BE2C (cell line): ENCODE measurements at regions not wholly inside any gene's neighbourhood (a gene's known extent, or its start where the extent isn't known, plus 50 kb on each side); places are given as distances from the start of the nearest gene placed in this dataset.

ENCODE experiments used
- DNase-seq: peaks from one replicate; pipeline ENCODE4 v3.0.0-alpha.2; 2020
- H3K27me3 ChIP-seq: fragments of 250-450 bp; sonication (Bioruptor Pico); 2 replicates; pipeline ENCODE4 v1.5.1; 2020; ENCODE audit warnings: mild to moderate bottlenecking
- H3K36me3 ChIP-seq: fragments of 250-450 bp; sonication (Bioruptor Pico); 2 replicates; pipeline ENCODE4 v1.5.1; 2020; ENCODE audit warnings: mild to moderate bottlenecking
- H3K4me1 ChIP-seq: fragments of 250-450 bp; sonication (Bioruptor Pico); 2 replicates; pipeline ENCODE4 v1.5.1; 2020
- H3K4me3 ChIP-seq: 2 replicates; pipeline ENCODE4 v1.5.1; 2011; ENCODE audit warnings: low read depth, low read length
- H3K9me3 ChIP-seq: fragments of 250-450 bp; sonication (Bioruptor Pico); 2 replicates; pipeline ENCODE4 v1.5.1; 2020
- TF ChIP-seq, protein P1 (sequence below): IDR thresholded peaks from 2 replicates; pipeline ENCODE4 v1.5.1; 2012; ENCODE audit warnings: mild to moderate bottlenecking, low read depth, low read length

DNA sequence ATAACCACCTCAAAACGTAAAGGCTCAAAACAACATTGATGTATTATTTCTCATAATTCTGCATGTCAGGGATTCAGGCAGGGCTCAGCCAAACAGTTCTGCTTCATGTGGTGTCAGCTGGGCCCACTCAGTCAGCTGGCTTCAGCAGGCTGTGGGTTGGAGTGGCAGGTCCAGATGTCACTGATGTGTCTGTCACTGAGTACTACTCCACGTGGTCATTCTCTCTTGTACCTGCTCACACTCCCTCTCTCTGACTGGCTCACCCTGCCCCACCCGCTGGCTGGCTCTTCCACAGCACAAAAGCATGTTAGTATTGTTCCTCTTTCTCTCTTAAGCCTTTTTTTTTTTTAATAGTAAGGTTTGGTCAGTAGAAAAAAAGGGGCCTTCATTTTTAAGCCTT is 182.4 kb downstream of the DICER1 start:
- DNase-seq = no peak
- no peaks in the 10 kb centered on the region for H3K36me3 ChIP-seq
- TF ChIP-seq, protein P1, sequence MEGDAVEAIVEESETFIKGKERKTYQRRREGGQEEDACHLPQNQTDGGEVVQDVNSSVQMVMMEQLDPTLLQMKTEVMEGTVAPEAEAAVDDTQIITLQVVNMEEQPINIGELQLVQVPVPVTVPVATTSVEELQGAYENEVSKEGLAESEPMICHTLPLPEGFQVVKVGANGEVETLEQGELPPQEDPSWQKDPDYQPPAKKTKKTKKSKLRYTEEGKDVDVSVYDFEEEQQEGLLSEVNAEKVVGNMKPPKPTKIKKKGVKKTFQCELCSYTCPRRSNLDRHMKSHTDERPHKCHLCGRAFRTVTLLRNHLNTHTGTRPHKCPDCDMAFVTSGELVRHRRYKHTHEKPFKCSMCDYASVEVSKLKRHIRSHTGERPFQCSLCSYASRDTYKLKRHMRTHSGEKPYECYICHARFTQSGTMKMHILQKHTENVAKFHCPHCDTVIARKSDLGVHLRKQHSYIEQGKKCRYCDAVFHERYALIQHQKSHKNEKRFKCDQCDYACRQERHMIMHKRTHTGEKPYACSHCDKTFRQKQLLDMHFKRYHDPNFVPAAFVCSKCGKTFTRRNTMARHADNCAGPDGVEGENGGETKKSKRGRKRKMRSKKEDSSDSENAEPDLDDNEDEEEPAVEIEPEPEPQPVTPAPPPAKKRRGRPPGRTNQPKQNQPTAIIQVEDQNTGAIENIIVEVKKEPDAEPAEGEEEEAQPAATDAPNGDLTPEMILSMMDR = no peak
- H3K4me1 ChIP-seq = no peaks in the 10 kb centered on the region
- peaks cover 13% of the 10 kb centered on the region for H3K27me3 ChIP-seq
- no peak overlapping the region for H3K4me3 ChIP-seq
- H3K9me3 ChIP-seq = no peaks in the 10 kb centered on the region

DNA sequence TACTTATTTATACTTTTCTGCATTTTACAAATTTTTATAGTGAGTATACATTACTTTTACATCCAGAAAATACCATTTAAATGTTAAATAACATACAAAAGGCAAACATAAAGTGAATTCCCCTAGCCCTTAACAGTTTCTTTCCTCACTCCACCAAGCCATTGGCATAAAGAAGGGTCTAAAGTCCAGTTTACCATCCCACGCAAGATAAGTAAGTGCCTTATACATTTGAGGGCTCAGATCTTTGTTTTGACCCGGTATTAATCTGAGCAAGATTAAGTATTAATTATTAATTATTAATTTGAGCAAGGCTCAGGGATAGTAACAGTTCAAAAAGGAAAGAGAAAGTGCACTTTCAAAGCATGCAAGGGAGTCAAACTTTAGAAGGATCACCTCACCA is 182.9 kb downstream of the DICER1 start:
- Histone ChIP-seq H3K36me3 (no peaks in the 10 kb centered on the region), H3K9me3 (no peaks in the 10 kb centered on the region), H3K27me3 (peaks cover 13% of the 10 kb centered on the region), H3K4me3 (no peak overlapping the region), H3K4me1 (no peaks in the 10 kb centered on the region)
- no peak for DNase-seq
- TF ChIP-seq, protein P1 = no peak

DNA sequence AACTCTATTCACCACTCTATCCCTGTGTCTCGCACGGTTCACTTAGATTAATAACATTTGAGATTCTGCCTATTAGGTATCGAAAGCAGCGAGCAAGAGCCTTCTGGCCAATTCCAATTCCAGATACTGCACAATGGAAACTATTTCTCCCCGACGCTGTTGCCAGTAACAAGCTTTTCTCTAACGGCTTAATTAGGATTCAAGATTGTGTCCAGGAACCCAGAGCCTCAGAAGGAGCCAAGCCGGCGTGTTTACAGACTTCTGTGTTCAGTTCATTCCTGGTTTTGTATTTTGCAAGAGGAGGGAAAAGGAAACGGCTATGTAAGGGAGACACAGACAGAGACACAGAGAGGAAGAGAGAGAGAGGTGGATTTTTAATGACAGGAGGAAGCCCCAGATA is 185.6 kb downstream of the DICER1 start:
- no peaks in the 10 kb centered on the region for H3K9me3 ChIP-seq
- no peak for DNase-seq
- no peak overlapping the region for H3K4me3 ChIP-seq
- H3K36me3 ChIP-seq = no peaks in the 10 kb centered on the region
- TF ChIP-seq, protein P1 = no peak
- H3K4me1 ChIP-seq = no peaks in the 10 kb centered on the region
- peaks cover 10% of the 10 kb centered on the region for H3K27me3 ChIP-seq

DNA sequence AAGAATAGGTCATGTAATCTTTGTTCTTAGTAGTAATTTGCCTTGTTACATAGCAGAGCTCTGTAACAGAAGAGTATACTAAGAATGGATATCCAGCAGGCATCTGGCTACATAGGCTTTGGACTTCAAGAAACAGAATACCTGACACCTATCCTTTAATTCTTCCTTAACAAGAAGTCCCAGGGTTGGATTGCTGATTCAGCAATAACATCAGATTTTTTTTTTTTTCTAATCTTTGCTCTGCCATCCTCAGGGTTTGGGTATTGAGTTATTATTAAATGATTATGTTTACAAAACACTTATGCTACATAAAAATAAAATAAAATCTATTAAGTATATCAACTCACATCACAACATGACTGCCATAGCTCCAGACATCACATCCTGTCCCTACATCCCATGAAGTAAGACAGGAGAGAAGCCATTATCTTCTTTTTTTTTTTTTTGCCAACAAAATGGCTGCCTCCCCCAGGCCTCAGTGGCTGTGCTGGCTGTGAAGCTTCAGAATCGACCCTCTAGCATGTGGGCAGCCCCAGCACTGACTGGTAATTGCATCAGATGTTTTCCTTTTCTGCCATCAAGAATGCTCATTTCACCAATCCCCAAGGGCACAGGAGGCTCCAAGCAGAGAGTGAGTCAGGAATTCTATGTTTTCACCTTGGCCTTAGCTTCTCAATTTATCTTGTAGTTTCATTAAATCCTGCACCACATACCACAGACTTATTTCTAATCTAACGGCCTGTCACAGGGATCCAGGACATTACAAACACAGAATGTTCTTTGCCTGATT is 186.2 kb downstream of the DICER1 start:
- H3K9me3 ChIP-seq = no peaks in the 10 kb centered on the region
- H3K36me3 ChIP-seq = no peaks in the 10 kb centered on the region
- H3K27me3 ChIP-seq = peaks cover 10% of the 10 kb centered on the region
- DNase-seq = no peak
- TF ChIP-seq, protein P1 = no peak
- no peaks in the 10 kb centered on the region for H3K4me1 ChIP-seq
- no peak overlapping the region for H3K4me3 ChIP-seq

DNA sequence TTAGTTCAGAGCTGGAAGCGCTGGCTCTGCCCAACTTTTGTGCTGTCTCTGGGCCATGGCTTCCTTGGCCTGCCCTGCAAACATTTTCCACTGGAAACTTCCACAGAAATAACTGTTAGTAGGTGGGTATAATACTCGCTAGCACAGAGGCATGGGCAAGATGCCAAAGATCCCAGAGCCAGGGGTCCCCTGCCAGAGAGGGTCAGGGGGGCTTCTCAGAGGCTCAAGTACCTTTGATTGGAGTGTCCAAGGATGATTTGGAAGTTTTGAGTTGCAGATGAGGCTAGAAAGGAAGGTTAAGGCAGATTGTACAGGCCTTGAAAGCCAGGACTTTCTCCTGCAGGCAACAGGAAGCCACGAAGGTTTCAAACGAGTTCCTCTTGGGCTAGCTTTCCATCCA is 187.6 kb downstream of the DICER1 start:
- H3K4me3 ChIP-seq = no peak overlapping the region

DNA sequence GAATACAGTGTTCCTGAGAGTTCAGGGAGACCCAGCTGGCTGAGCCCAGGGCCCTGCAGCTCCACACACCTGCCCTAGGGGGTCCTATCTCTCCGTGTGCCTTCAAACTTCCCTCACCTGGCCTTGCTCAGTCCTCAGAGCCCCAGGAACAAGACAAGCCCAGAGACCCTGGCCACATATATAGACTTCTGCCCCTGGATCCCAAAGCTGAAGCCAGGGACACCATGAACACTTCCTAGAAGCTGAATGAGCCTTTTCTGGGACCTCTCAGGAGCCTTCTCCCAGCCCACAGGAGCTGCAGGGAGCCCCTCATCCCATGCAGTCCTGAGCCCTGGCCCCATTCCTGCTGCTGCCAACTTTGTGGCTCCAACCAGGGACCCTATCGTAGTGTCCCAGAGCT is 190.5 kb downstream of the DICER1 start:
- Histone ChIP-seq H3K4me3 (no peak overlapping the region), H3K27me3 (0 out of 2 replicates have a peak, but pooled peaks cover 2% of the 10 kb centered on the region), H3K9me3 (no peaks in the 10 kb centered on the region), H3K36me3 (no peaks in the 10 kb centered on the region), H3K4me1 (no peaks in the 10 kb centered on the region)
- no peak for DNase-seq
- TF ChIP-seq, protein P1 = no peak

More for the DNA sequence above, 187.6 kb downstream of the DICER1 start:
- Histone ChIP-seq H3K9me3 (no peaks in the 10 kb centered on the region), H3K36me3 (no peaks in the 10 kb centered on the region), H3K4me1 (no peaks in the 10 kb centered on the region), H3K27me3 (0 out of 2 replicates have a peak, but pooled peaks cover 2% of the 10 kb centered on the region)
- TF ChIP-seq, protein P1 = no peak
- no peak for DNase-seq
